ENCODE measurements at regions not wholly inside any gene's neighbourhood (a gene's known extent, or its start where the extent isn't known, plus 50 kb on each side); places are given as distances from the start of the nearest gene placed in this dataset.

DNA sequence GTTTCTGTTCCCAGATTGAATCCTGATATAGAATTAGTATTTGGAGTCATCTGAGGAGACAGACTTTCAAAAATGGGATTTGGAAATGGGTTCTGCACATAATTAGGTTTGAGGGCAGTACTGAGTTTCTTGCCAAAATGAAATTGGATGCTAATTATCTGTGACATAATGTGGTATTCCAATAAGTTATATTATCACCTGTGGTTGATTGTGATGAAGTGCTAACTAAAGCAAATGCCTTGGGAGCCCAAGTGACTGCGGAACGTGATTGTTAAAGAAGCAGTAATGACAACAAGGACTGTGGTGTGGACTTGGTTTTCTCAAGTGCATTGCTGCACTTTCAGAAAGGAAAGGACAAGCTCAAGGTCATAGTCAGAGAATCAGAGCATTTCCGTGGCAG is 337.0 kb downstream of the IPO8 start:
- Histone ChIP-seq H3K36me3 (ENCODE audit: control insufficient read depth, insufficient read depth, low read length) (no peaks in the 10 kb centered on the region), H3K9ac (ENCODE audit: low read depth, low read length) (no peak overlapping the region)

DNA sequence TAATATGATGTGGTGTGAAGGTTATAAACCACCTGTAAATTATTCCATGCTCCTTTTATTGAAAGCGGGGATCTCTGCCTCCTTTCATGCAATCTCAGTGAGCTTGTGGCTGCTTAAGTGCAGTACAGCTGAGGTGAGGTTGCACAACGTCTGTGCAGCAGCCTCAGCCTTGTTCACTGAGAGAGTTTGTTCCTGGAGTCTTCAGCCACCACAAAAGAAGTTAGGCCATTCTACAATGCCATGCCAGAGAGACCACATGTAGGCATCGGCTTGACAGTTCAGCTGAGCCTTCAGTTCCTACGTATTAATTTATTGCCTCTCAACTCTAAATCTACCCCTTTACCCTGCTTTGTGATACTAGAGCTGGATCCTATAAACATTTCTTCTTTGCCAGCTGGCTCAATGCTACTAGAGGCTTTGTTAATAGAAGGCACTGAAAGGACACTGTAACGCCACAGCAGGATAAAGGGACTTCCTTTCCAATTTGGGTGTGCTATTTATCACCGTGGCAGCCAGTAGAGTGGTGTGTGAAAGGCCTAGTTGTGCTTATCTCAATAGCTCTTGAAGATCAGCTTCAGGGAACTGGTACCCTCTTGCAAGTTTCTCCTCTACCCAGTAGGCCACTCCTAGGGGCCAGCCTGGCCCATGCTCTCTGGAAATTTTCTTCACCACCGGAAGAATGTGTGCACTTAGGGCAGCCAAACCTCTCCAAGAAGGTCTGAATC is 337.7 kb downstream of the IPO8 start:
- Histone ChIP-seq H3K36me3 (ENCODE audit: control insufficient read depth, insufficient read depth, low read length) (no peaks in the 10 kb centered on the region), H3K9ac (ENCODE audit: low read depth, low read length) (no peak overlapping the region), H3K4me3 (ENCODE audit: low read depth, low read length) (no peak overlapping the region)

More for the DNA sequence above, 337.0 kb downstream of the IPO8 start:
- no peaks in the 10 kb centered on the region for H3K4me1 ChIP-seq (ENCODE audit: control insufficient read depth, insufficient read depth, low read length)
- no peak overlapping the region for H3K27ac ChIP-seq (ENCODE audit: low read depth, low read length)
- no peak overlapping the region for H3K4me3 ChIP-seq (ENCODE audit: low read depth, low read length)
- H3K9me3 ChIP-seq (ENCODE audit: control insufficient read depth, insufficient read depth, low read length), result peaks cover 17% of the 10 kb centered on the region
- no peaks in the 10 kb centered on the region for H3K27me3 ChIP-seq (ENCODE audit: control insufficient read depth, insufficient read depth, low read length)

DNA sequence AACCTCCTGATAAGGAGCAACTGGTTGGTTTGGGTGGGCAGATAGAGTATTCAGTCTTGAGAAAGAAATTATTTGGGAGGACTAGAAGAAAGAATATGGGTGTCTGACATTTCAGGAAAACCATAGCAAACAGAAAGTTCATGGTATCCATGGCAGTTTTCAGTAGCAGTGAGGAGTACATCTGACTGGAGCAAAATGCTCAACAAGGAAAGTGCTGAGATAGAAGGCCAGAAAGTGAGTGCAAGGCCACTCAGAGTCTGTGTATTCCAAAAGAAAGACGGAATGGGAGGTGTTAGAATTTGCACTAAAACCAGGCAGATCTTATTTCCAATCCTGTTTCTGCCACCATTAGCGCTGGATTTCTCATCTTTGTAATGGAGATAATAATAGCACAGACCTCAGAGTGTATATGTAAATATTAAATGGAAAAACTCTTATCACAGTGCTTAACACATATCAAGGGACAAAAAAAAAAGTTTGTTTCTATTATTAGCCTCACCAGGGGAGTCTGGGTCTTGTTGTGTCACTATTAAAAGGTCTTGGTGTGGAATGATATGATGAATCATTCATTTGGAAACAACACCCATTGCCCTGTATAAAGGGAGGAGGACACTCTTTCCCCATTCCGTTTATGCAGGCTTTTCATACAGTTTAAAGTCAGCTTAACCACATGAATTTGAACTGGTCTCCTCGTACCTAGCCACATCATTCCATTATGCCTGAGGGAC is 349.8 kb downstream of the IPO8 start:
- H3K9me3 ChIP-seq (ENCODE audit: control insufficient read depth, insufficient read depth, low read length), result peaks cover 41% of the 10 kb centered on the region
- no peak overlapping the region for H3K27ac ChIP-seq (ENCODE audit: low read depth, low read length)
- no peak overlapping the region for H3K4me3 ChIP-seq (ENCODE audit: low read depth, low read length)
- H3K4me1 ChIP-seq (ENCODE audit: control insufficient read depth, insufficient read depth, low read length), result no peaks in the 10 kb centered on the region
- no peaks in the 10 kb centered on the region for H3K27me3 ChIP-seq (ENCODE audit: control insufficient read depth, insufficient read depth, low read length)
- no peak overlapping the region for H3K9ac ChIP-seq (ENCODE audit: low read depth, low read length)
- no peaks in the 10 kb centered on the region for H3K36me3 ChIP-seq (ENCODE audit: control insufficient read depth, insufficient read depth, low read length)

More for the DNA sequence above, 337.7 kb downstream of the IPO8 start:
- peaks cover 10% of the 10 kb centered on the region for H3K9me3 ChIP-seq (ENCODE audit: control insufficient read depth, insufficient read depth, low read length)
- no peaks in the 10 kb centered on the region for H3K4me1 ChIP-seq (ENCODE audit: control insufficient read depth, insufficient read depth, low read length)
- no peaks in the 10 kb centered on the region for H3K27me3 ChIP-seq (ENCODE audit: control insufficient read depth, insufficient read depth, low read length)
- no peak overlapping the region for H3K27ac ChIP-seq (ENCODE audit: low read depth, low read length)

DNA sequence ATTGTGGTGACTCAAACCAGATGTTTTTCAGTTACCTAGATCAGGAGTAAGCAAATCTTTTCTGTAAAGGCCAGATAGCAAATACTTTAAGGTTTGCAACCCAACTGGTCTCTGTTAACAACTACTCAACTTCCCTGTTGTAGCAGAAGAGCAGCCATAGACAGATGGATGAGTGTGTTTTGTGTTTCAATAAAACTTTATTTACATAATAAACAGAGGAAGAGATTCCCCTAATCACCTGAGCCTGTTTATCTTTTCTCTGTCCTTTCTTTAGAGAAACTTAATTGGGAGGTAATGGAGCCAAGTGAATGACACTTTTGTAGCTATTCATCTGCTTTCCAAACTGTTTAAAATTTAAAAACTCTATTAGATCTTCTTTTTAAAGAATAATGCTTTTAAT is 365.1 kb downstream of the IPO8 start:
- H3K4me1 ChIP-seq (ENCODE audit: control insufficient read depth, insufficient read depth, low read length), result peaks cover 17% of the 10 kb centered on the region
- H3K27me3 ChIP-seq (ENCODE audit: control insufficient read depth, insufficient read depth, low read length), result no peaks in the 10 kb centered on the region
- H3K9me3 ChIP-seq (ENCODE audit: control insufficient read depth, insufficient read depth, low read length), result peaks cover 7% of the 10 kb centered on the region; the same call in 1 of the 2 replicates
- H3K27ac ChIP-seq (ENCODE audit: low read depth, low read length), result no peak overlapping the region
- no peak overlapping the region for H3K4me3 ChIP-seq (ENCODE audit: low read depth, low read length)
- H3K36me3 ChIP-seq (ENCODE audit: control insufficient read depth, insufficient read depth, low read length), result no peaks in the 10 kb centered on the region
- H3K9ac ChIP-seq (ENCODE audit: low read depth, low read length), result no peak overlapping the region

DNA sequence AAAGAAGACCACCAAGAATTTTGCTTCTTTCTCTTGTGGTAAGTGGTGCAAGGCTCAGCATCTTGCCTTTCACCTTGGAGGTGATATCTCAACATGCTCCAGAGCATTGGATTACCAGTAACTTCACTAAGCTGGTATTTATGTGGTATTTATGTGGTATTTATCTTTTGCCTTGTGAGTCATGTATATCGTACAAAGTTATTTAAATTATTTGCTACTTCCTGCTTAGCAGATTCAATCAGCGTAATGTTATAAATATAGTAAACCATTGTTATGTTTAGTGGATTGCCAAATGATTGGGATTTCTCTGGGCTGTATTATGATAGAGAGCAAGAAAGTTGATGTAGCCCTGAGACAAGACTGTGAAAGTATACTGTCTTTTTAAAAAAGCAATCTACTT is 366.4 kb downstream of the IPO8 start:
- H3K4me3 ChIP-seq (ENCODE audit: low read depth, low read length), result no peak overlapping the region
- no peak overlapping the region for H3K9ac ChIP-seq (ENCODE audit: low read depth, low read length)
- peaks cover 7% of the 10 kb centered on the region; the same call in 1 of the 2 replicates for H3K9me3 ChIP-seq (ENCODE audit: control insufficient read depth, insufficient read depth, low read length)
- H3K4me1 ChIP-seq (ENCODE audit: control insufficient read depth, insufficient read depth, low read length), result peaks cover 17% of the 10 kb centered on the region
- H3K27ac ChIP-seq (ENCODE audit: low read depth, low read length), result no peak overlapping the region
- no peaks in the 10 kb centered on the region for H3K36me3 ChIP-seq (ENCODE audit: control insufficient read depth, insufficient read depth, low read length)
- H3K27me3 ChIP-seq (ENCODE audit: control insufficient read depth, insufficient read depth, low read length), result no peaks in the 10 kb centered on the region

DNA sequence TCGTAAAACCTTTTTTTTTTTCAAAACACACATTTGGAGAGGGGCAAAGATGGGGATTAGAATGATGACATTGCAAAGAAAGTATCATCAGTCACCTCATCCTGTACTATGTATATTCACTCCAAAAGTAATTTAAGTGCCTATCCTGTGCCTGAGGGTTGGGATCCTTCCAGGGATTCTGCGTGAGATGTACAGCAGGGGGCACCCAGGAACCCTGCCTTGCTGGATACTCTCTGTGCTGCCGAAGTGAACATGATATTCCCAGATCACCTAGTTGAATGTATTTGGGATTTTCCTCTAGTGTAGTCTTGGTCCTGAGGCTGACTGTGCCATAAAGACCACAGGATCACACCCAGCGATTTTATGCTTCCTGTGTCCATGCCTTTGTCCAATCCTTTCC is 372.7 kb downstream of the IPO8 start:
- Histone ChIP-seq H3K27me3 (ENCODE audit: control insufficient read depth, insufficient read depth, low read length) (no peaks in the 10 kb centered on the region; the same call in 1 of the 2 replicates), H3K36me3 (ENCODE audit: control insufficient read depth, insufficient read depth, low read length) (no peaks in the 10 kb centered on the region), H3K9ac (ENCODE audit: low read depth, low read length) (no peak overlapping the region), H3K4me3 (ENCODE audit: low read depth, low read length) (no peak overlapping the region), H3K9me3 (ENCODE audit: control insufficient read depth, insufficient read depth, low read length) (no peaks in the 10 kb centered on the region), H3K4me1 (ENCODE audit: control insufficient read depth, insufficient read depth, low read length) (no peaks in the 10 kb centered on the region), H3K27ac (ENCODE audit: low read depth, low read length) (no peak overlapping the region)

DNA sequence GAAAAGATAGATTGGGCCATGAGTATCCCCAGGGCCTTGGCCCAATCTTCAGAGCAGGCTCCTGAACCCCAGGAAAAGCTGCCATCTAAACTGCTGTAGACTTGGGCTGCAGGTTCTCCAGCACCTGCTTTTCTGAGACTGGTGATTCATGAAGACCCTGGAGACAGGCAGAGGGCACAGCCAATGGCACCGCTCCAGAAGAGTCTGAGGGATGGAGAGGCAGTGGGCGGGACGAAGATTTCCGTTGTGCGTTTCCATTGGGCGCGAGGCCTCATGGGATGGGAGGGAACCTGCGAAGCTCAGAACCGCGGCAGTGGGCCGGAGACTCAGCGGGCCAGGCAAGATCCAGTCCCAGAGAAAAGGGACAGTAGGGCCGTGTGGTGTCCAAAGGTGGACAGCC is 375.1 kb downstream of the IPO8 start:
- Histone ChIP-seq H3K4me3 (ENCODE audit: low read depth, low read length) (no peak overlapping the region), H3K36me3 (ENCODE audit: control insufficient read depth, insufficient read depth, low read length) (no peaks in the 10 kb centered on the region), H3K9ac (ENCODE audit: low read depth, low read length) (no peak overlapping the region), H3K27me3 (ENCODE audit: control insufficient read depth, insufficient read depth, low read length) (no peaks in the 10 kb centered on the region; the same call in 1 of the 2 replicates), H3K4me1 (ENCODE audit: control insufficient read depth, insufficient read depth, low read length) (no peaks in the 10 kb centered on the region), H3K27ac (ENCODE audit: low read depth, low read length) (no peak overlapping the region), H3K9me3 (ENCODE audit: control insufficient read depth, insufficient read depth, low read length) (no peaks in the 10 kb centered on the region)

DNA sequence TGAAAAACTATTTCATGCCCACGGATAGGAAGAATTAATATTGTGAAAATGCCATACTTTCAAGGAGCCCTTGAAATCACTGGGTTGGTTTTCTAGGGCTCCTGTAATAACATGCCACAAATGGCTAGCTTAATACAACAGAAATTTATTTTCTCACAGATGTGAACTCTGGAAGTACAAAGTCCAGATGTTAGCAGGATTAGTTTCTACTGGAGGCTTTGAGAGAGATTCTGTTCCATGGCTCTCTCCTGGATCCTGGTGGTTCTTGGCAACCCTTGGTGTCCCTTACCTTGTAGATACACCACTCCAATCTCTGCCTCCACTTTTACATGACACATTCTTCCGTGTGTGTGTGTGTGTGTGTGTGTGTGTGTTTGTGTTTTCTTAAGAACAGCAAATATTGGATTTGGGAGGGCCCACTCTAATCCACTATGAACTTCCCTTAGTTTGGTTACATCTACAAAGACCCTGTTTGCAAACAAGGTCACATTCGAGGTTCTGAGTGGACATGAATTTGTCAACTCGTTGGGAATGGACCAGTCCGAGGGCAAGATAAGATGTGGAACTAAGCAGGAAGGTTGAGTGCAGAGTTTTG is 381.1 kb downstream of the IPO8 start:
- Histone ChIP-seq H3K27me3 (ENCODE audit: control insufficient read depth, insufficient read depth, low read length) (no peaks in the 10 kb centered on the region; the same call in 1 of the 2 replicates), H3K36me3 (ENCODE audit: control insufficient read depth, insufficient read depth, low read length) (no peaks in the 10 kb centered on the region), H3K9me3 (ENCODE audit: control insufficient read depth, insufficient read depth, low read length) (no peaks in the 10 kb centered on the region; the same call in 1 of the 2 replicates), H3K4me3 (ENCODE audit: low read depth, low read length) (no peak overlapping the region), H3K27ac (ENCODE audit: low read depth, low read length) (no peak overlapping the region), H3K9ac (ENCODE audit: low read depth, low read length) (no peak overlapping the region), H3K4me1 (ENCODE audit: control insufficient read depth, insufficient read depth, low read length) (no peaks in the 10 kb centered on the region)

DNA sequence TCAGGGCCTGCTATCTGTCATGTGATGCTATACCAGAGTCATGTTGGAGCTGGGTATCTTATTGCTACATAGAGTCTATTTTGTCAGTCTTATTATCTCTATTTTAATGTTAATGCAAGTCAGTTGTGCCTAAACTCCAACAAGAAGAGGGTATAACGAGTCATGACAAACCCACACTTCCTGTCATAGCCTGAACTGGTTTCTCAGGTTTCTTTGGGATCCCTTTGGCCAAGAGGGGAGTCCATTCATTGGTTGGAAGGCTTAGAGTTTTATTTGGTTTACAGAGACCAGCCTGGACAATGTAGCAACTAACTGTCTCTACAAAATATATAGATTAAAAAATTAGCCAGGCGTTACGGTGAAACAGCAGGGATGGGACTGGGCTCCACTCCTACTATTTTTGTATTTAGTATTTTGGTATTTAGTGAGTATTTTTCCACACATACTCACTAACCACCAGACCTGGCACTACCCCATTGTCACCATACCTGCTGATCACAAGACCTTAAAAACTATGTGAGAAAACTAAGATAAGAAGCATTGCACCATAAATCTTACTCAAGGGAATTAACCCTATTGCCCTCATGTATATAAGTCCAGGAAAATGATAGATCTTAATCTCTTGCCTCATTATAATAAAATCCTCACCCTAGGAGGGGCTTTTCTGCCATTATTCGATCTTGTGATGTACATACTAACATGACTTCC is 387.5 kb downstream of the IPO8 start:
- no peak overlapping the region for H3K9ac ChIP-seq (ENCODE audit: low read depth, low read length)
- no peaks in the 10 kb centered on the region for H3K4me1 ChIP-seq (ENCODE audit: control insufficient read depth, insufficient read depth, low read length)
- no peaks in the 10 kb centered on the region for H3K36me3 ChIP-seq (ENCODE audit: control insufficient read depth, insufficient read depth, low read length)
- H3K4me3 ChIP-seq (ENCODE audit: low read depth, low read length), result no peak overlapping the region
- no peaks in the 10 kb centered on the region; the same call in 1 of the 2 replicates for H3K9me3 ChIP-seq (ENCODE audit: control insufficient read depth, insufficient read depth, low read length)
- no peaks in the 10 kb centered on the region for H3K27me3 ChIP-seq (ENCODE audit: control insufficient read depth, insufficient read depth, low read length)
- no peak overlapping the region for H3K27ac ChIP-seq (ENCODE audit: low read depth, low read length)

DNA sequence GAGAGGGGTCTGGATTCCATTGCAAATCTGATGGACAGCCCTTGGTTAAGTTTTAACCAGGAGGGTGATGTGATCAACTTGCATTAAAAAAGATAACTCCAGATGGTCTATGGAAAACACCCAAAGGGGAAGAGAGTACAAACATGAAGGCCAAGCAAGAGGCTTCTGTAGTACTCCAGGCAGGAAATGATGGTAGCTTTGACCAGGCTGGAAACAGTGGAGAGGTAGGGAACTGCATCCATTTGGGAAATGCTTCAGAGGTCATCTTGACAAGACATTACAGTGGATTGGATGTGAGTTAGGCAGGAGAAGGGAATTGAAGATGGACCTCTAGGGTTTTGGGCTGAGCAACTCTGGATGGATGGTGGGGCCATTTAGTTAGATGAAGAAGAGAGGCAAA is 391.1 kb downstream of the IPO8 start:
- no peak overlapping the region for H3K4me3 ChIP-seq (ENCODE audit: low read depth, low read length)
- no peaks in the 10 kb centered on the region for H3K36me3 ChIP-seq (ENCODE audit: control insufficient read depth, insufficient read depth, low read length)

More for the DNA sequence above, 391.1 kb downstream of the IPO8 start:
- Histone ChIP-seq H3K27ac (ENCODE audit: low read depth, low read length) (no peak overlapping the region), H3K27me3 (ENCODE audit: control insufficient read depth, insufficient read depth, low read length) (no peaks in the 10 kb centered on the region), H3K9me3 (ENCODE audit: control insufficient read depth, insufficient read depth, low read length) (no peaks in the 10 kb centered on the region), H3K9ac (ENCODE audit: low read depth, low read length) (no peak overlapping the region), H3K4me1 (ENCODE audit: control insufficient read depth, insufficient read depth, low read length) (no peaks in the 10 kb centered on the region)

Data from HUES48 (cell line).